ENCODE measurements at regions not wholly inside any gene's neighbourhood (a gene's known extent, or its start where the extent isn't known, plus 50 kb on each side); places are given as distances from the start of the nearest gene placed in this dataset.

DNA sequence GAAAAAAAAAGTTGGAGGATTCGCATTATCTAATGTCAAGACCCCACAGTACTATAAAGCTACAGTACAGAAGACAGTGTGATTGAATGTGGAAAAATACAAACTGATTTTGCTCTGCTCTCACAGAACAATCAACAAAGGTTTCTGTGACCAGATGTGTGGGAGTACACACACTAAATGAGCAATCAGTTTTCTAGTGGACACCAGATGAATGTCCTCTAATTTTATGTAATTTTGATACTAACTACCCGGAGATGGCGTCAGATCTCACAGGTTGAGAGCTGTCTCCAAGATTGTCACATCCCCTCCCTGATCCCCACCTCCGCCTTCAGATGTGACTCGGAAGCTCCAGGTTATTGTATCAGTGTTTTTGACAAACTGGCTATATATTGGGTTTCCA, 81.9 kb upstream of the HUWE1 start:
- no CpG with 5 or more reads among the region's 5 CpGs for WGBS (ENCODE audit: extremely low coverage, insufficient read length, low lambda C conversion rate)
- H3K79me1 ChIP-seq (ENCODE audit: insufficient read depth, low read depth, low read length, poor library complexity, severe bottlenecking) = no peaks in the 10 kb centered on the region

More for the DNA sequence above, 81.9 kb upstream of the HUWE1 start:
- no peaks in the 10 kb centered on the region for H3K27me3 Mint-ChIP-seq (ENCODE audit: low read depth)
- Histone ChIP-seq H3K23ac (ENCODE audit: insufficient read length, low read depth, low read length) (no peak overlapping the region), H3K4ac (ENCODE audit: low read depth, low read length) (no peak overlapping the region), H2AFZ (ENCODE audit: low read length) (no peak overlapping the region), H2BK20ac (ENCODE audit: low read depth, low read length, poor library complexity, severe bottlenecking) (no peak overlapping the region), H4K20me1 (ENCODE audit: control insufficient read depth, insufficient read depth, insufficient read length) (no peaks in the 10 kb centered on the region), H3K18ac (ENCODE audit: insufficient read length, low read depth, low read length) (no peak overlapping the region), H3K56ac (ENCODE audit: insufficient read length, low read depth, low read length) (no peak overlapping the region), H2BK5ac (ENCODE audit: insufficient read length, low read length) (no peak overlapping the region), H3K4me1 (ENCODE audit: insufficient read depth, low read length) (no peaks in the 10 kb centered on the region), H3K14ac (ENCODE audit: insufficient read depth, low read length) (no peak overlapping the region), H3K27me3 (ENCODE audit: insufficient read depth, low read length) (no peaks in the 10 kb centered on the region), H4K5ac (ENCODE audit: insufficient read length, low read depth, low read length) (no peak overlapping the region), H3K79me2 (ENCODE audit: insufficient read depth, low read length) (no peaks in the 10 kb centered on the region), H2BK12ac (ENCODE audit: insufficient read length, low read depth, low read length) (no peak overlapping the region), H3T11ph (ENCODE audit: low read length) (no peak overlapping the region), H2BK120ac (ENCODE audit: low read depth, low read length, poor library complexity, severe bottlenecking) (no peak overlapping the region), H2BK15ac (ENCODE audit: low read depth, low read length) (no peak overlapping the region), H3K23me2 (ENCODE audit: insufficient read length, low read depth, low read length, poor library complexity, severe bottlenecking) (no peaks in the 10 kb centered on the region), H3K9ac (ENCODE audit: extremely low read depth, insufficient read length, low read length) (no peak overlapping the region), H3K9me3 (ENCODE audit: control insufficient read depth, low read depth, low read length) (peaks cover 22% of the 10 kb centered on the region), H4K8ac (replicated peaks; ENCODE audit: insufficient read length, low read depth, low read length) (no peak overlapping the region), H3K4me2 (ENCODE audit: insufficient read depth, insufficient read length, low read length) (no peak overlapping the region), H4K91ac (ENCODE audit: insufficient read length, low read depth, low read length) (no peak overlapping the region), H3K27ac (ENCODE audit: insufficient read length, low read depth, low read length) (no peak overlapping the region), H2AK5ac (ENCODE audit: insufficient read length, low read length) (no peak overlapping the region)
- H3K9me3 Mint-ChIP-seq = peaks cover 36 to 56% of the 10 kb centered on the region in 2 experiments
- no peak overlapping the region for H3K4me3 Mint-ChIP-seq
- TF ChIP-seq, protein P1, sequence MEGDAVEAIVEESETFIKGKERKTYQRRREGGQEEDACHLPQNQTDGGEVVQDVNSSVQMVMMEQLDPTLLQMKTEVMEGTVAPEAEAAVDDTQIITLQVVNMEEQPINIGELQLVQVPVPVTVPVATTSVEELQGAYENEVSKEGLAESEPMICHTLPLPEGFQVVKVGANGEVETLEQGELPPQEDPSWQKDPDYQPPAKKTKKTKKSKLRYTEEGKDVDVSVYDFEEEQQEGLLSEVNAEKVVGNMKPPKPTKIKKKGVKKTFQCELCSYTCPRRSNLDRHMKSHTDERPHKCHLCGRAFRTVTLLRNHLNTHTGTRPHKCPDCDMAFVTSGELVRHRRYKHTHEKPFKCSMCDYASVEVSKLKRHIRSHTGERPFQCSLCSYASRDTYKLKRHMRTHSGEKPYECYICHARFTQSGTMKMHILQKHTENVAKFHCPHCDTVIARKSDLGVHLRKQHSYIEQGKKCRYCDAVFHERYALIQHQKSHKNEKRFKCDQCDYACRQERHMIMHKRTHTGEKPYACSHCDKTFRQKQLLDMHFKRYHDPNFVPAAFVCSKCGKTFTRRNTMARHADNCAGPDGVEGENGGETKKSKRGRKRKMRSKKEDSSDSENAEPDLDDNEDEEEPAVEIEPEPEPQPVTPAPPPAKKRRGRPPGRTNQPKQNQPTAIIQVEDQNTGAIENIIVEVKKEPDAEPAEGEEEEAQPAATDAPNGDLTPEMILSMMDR (conservative IDR thresholded peaks at IDR 0.05) = no peak
- peaks cover 7 to 13% (median 9%) of the 10 kb centered on the region in 3 experiments; a peak in 6 of 7 replicates for H3K36me3 Mint-ChIP-seq (ENCODE audit: insufficient read depth in 1 of 3, low read depth in 3 of 3)
- H3K27ac Mint-ChIP-seq = no peak overlapping the region
- DNase-seq = no peak
- no peaks in the 10 kb centered on the region for H3K4me1 Mint-ChIP-seq
